ENCODE measurements at regions not wholly inside any gene's neighbourhood (a gene's known extent, or its start where the extent isn't known, plus 50 kb on each side); places are given as distances from the start of the nearest gene placed in this dataset.

DNA sequence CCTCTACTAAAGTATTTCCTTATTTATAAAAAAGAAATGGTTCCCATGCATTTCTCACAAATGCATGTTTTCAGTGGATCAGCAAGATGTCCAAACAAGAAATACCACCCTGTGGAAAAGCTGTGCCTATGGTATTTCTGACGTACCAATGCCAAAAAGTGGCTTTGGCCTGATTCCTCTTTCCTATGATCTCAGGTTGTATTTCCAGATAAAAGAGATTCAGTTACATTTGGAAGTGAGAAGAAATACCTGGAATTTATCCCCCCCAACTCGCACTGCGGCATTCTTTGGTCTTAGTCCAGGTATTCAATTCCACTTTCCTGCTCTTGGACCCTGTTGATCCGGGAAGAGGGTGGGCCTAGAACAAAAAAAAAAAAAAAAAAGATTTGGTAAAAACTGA lies 815.9 kb upstream of the FRG1 start:
- no peaks in the 10 kb centered on the region for H3K27me3 Mint-ChIP-seq (ENCODE audit: low read depth)
- H3K27ac Mint-ChIP-seq: no peak overlapping the region
- no peak overlapping the region for H3K4me3 Mint-ChIP-seq
- no peaks in the 10 kb centered on the region for H3K4me1 Mint-ChIP-seq
- TF ChIP-seq, protein P1, sequence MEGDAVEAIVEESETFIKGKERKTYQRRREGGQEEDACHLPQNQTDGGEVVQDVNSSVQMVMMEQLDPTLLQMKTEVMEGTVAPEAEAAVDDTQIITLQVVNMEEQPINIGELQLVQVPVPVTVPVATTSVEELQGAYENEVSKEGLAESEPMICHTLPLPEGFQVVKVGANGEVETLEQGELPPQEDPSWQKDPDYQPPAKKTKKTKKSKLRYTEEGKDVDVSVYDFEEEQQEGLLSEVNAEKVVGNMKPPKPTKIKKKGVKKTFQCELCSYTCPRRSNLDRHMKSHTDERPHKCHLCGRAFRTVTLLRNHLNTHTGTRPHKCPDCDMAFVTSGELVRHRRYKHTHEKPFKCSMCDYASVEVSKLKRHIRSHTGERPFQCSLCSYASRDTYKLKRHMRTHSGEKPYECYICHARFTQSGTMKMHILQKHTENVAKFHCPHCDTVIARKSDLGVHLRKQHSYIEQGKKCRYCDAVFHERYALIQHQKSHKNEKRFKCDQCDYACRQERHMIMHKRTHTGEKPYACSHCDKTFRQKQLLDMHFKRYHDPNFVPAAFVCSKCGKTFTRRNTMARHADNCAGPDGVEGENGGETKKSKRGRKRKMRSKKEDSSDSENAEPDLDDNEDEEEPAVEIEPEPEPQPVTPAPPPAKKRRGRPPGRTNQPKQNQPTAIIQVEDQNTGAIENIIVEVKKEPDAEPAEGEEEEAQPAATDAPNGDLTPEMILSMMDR (IDR thresholded peaks at IDR 0.05; ENCODE audit: unreplicated experiment in 3 of 3): no peak
- H3K36me3 Mint-ChIP-seq (ENCODE audit: low read depth): no peaks in the 10 kb centered on the region
- H3K9me3 Mint-ChIP-seq: peaks cover 2% of the 10 kb centered on the region

DNA sequence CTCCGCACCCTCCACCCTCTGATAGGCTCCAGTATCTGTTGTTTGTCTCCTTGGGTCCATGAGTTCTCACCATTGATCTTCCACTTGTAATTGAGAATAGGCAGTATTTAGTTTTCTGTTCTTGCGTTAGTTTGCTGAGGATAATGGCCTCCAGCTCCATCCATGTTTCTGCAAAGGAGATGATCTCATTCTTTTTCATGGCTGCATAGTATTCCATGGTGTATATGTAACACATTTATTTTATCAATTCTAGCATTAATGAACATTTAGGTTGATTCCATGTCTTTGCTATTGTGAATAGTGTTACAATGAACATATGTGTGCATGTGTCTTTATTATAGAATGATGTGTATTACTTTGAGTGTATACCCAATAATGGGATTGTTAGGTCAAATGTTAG lies 814.6 kb upstream of the FRG1 start:
- Mint-ChIP-seq H3K27me3 (ENCODE audit: low read depth) (no peaks in the 10 kb centered on the region), H3K27ac (no peak overlapping the region), H3K4me1 (no peaks in the 10 kb centered on the region), H3K9me3 (no peaks in the 10 kb centered on the region), H3K36me3 (ENCODE audit: low read depth) (no peaks in the 10 kb centered on the region), H3K4me3 (no peak overlapping the region)
- TF ChIP-seq, protein P1 (IDR thresholded peaks at IDR 0.05; ENCODE audit: unreplicated experiment in 3 of 3): no peak

DNA sequence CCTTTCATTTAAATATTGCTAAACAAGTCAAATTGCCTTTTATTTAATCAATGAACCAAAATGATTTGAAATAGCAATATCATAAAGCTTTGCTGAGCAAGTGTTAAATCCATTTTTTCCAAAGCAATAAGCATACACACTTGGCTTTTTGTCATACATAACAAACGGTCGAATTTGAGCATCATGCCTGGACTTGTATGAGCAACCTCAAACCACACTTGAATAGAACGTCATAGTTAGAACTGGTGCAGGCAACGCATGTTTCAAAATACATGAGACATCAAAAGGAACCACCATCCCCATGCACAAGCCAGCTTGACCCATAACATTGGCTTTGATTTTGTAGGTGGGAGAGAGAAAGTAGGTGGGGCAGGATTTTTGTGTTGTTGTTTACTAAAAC lies 812.3 kb upstream of the FRG1 start:
- no peak overlapping the region for H3K27ac Mint-ChIP-seq
- H3K4me1 Mint-ChIP-seq: no peaks in the 10 kb centered on the region
- no peaks in the 10 kb centered on the region for H3K36me3 Mint-ChIP-seq (ENCODE audit: low read depth)
- no peaks in the 10 kb centered on the region for H3K27me3 Mint-ChIP-seq (ENCODE audit: low read depth)
- no peaks in the 10 kb centered on the region for H3K9me3 Mint-ChIP-seq
- TF ChIP-seq, protein P1 (IDR thresholded peaks at IDR 0.05; ENCODE audit: unreplicated experiment in 3 of 3): no peak
- no peak overlapping the region for H3K4me3 Mint-ChIP-seq

DNA sequence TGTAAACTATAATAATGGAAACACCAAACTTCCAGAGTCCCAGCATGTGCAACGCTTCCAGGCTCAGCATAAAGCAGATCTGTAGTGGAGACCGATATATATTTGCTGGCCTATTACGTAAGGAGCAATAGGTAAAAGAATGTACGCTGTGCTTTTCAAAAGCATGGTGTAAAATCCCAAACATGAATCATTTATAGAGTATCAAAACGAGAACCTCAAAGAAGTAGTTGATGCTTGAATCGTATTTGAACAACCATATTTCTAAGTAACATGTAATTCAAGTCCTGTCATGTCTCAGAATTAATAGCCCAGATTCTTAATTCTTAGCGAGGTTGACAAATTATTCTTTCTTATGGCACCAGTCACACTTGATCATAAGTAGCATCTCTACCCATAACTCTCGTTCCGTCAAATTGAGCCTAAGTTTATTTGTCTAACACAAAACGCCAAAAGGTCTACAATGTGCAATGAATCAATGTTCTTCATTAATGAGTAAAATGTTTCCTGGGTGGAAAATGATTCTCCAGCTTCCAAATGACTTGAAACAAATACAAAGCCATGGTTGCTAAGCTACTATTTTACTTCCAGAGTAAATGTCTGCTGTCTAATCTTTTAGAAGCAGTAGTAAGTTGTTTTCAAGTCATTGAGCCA lies 811.5 kb upstream of the FRG1 start:
- H3K4me3 Mint-ChIP-seq: no peak overlapping the region
- no peaks in the 10 kb centered on the region for H3K27me3 Mint-ChIP-seq (ENCODE audit: low read depth)
- no peak overlapping the region for H3K27ac Mint-ChIP-seq
- TF ChIP-seq, protein P1 (IDR thresholded peaks at IDR 0.05; ENCODE audit: unreplicated experiment in 3 of 3): no peak
- no peaks in the 10 kb centered on the region for H3K4me1 Mint-ChIP-seq
- H3K9me3 Mint-ChIP-seq: no peaks in the 10 kb centered on the region
- H3K36me3 Mint-ChIP-seq (ENCODE audit: low read depth): no peaks in the 10 kb centered on the region

DNA sequence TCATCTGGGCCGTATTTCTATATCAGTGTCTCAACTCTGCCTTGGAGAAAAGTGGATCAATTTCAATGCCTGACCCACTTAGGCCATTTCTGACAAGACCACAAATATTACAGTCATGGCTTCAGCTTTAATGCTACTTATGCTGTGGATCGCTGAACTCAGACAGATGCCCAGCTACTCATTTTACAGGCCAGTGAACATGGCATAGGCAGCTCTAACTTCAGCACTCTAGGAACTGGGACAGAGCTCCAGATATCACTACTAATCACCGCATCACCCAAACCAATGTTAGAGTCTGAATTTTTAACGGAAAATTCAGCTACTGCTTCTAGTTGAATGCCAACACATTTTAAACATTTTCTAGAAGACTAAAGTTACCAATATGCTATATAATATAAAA lies 809.6 kb upstream of the FRG1 start:
- H3K27ac Mint-ChIP-seq: no peak overlapping the region
- TF ChIP-seq, protein P1 (IDR thresholded peaks at IDR 0.05; ENCODE audit: unreplicated experiment in 3 of 3): no peak
- H3K36me3 Mint-ChIP-seq (ENCODE audit: low read depth): no peaks in the 10 kb centered on the region
- no peak overlapping the region for H3K4me3 Mint-ChIP-seq
- no peaks in the 10 kb centered on the region for H3K9me3 Mint-ChIP-seq
- H3K4me1 Mint-ChIP-seq: no peaks in the 10 kb centered on the region
- no peaks in the 10 kb centered on the region for H3K27me3 Mint-ChIP-seq (ENCODE audit: low read depth)

DNA sequence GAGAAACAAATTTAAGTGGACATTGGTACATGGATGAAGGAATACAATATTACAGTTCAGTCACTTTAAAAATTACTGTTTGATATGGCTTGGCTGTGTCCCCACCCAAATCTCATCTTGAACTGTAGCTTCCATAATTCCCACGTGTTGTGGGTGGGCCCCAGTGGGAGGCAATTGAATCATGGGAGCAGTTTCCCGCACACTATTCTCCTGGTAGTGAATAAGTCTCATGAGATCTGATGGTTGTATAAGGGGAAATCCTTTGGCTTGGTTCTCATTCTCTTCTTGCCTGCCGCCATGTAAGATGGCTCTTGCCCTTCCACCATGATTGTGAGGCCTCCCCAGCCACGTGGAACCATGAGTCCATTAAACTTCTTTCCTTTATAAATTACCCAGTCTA lies 804.2 kb upstream of the FRG1 start:
- no peaks in the 10 kb centered on the region for H3K27me3 Mint-ChIP-seq (ENCODE audit: low read depth)
- no peak overlapping the region for H3K4me3 Mint-ChIP-seq
- peaks cover 2% of the 10 kb centered on the region for H3K9me3 Mint-ChIP-seq
- H3K36me3 Mint-ChIP-seq (ENCODE audit: low read depth): no peaks in the 10 kb centered on the region
- TF ChIP-seq, protein P1 (IDR thresholded peaks at IDR 0.05; ENCODE audit: unreplicated experiment in 3 of 3): no peak
- no peak overlapping the region for H3K27ac Mint-ChIP-seq
- H3K4me1 Mint-ChIP-seq: no peaks in the 10 kb centered on the region

Measured in nephron (organoid).